GM12872 (cell line): ENCODE measurements at regions not wholly inside any gene's neighbourhood (a gene's known extent, or its start where the extent isn't known, plus 50 kb on each side); places are given as distances from the start of the nearest gene placed in this dataset.

Experiments
- CTCF ChIP-seq: IDR thresholded peaks from 3 replicates; pipeline ENCODE4 v1.5.1; 2011; ENCODE audit warnings: low read depth, mild to moderate bottlenecking, low read length, moderate library complexity; ENCODE audit not compliant: insufficient read depth

- no peak for TF ChIP-seq CTCF
Measured at GRCh38 chr5:135255461-135256178, 143.4 kb downstream of the MACROH2A1 start.

- TF ChIP-seq CTCF = no peak
Measured at GRCh38 chr5:135254183-135254582, 144.8 kb downstream of the MACROH2A1 start.

GRCh38 chr5:135253601-135254178 lies 145.3 kb downstream of the MACROH2A1 start:
- TF ChIP-seq CTCF = no peak

- TF ChIP-seq CTCF = no peak
Measured at GRCh38 chr5:135251093-135251492, 147.9 kb downstream of the MACROH2A1 start.

- no peak for TF ChIP-seq CTCF
Measured at GRCh38 chr5:135250671-135251070, 148.4 kb downstream of the MACROH2A1 start.

- TF ChIP-seq CTCF = no peak
Measured at GRCh38 chr5:135249658-135250057, 149.4 kb downstream of the MACROH2A1 start.

- no peak for TF ChIP-seq CTCF
Measured at GRCh38 chr5:135248801-135249231, 150.2 kb downstream of the MACROH2A1 start.
